Liver (tissue), 3 donors: ENCODE measurements at regions not wholly inside any gene's neighbourhood (a gene's known extent, or its start where the extent isn't known, plus 50 kb on each side); places are given as distances from the start of the nearest gene placed in this dataset.

Source experiments
- ATF3 ChIP-seq: IDR thresholded peaks from 2 replicates; pipeline ENCODE4 v1.6.1; 2016; ENCODE audit warnings: antibody characterized with exemption
- CTCF ChIP-seq: fragments of 150-350 bp; IDR thresholded peaks from 2 replicates; pipeline ENCODE4 v1.5.1; 2017; ENCODE audit warnings: improper control_type of control experiment, low read depth, low read length; ENCODE audit not compliant: missing input control
- GABPA ChIP-seq, 2 donors: IDR thresholded peaks in 1 of 2; conservative IDR thresholded peaks in 1 of 2; 2 replicates each; pipeline ENCODE4 v1.6.1; 2016; ENCODE audit warnings: antibody characterized with exemption in 2 of 2, mild to moderate bottlenecking in 1 of 2, moderate library complexity in 1 of 2
- NR2F2 ChIP-seq: IDR thresholded peaks from 2 replicates; pipeline ENCODE4 v1.6.1; 2016; ENCODE audit warnings: antibody characterized with exemption
- REST ChIP-seq: IDR thresholded peaks from 2 replicates; pipeline ENCODE4 v1.6.1; 2016; ENCODE audit warnings: antibody characterized with exemption, mild to moderate bottlenecking
- TAF1 ChIP-seq: conservative IDR thresholded peaks from 2 replicates; pipeline ENCODE4 v1.6.1; 2016; ENCODE audit warnings: antibody characterized with exemption, mild to moderate bottlenecking
- YY1 ChIP-seq: IDR thresholded peaks from 2 replicates; pipeline ENCODE4 v1.6.1; 2016; ENCODE audit warnings: antibody characterized with exemption, mild to moderate bottlenecking
- donor health status: healthy.
- donor health status: healthy.

GRCh38 chr16:47774661-47775060, 313.5 kb downstream of the PHKB start:
- TF ChIP-seq CTCF (no peak), ATF3 (no peak), YY1 (no peak), TAF1 (no peak), NR2F2 (no peak), REST (no peak), GABPA (IDR thresholded peaks at IDR 0.05 in 1 of 2, conservative IDR thresholded peaks at IDR 0.05 in 1 of 2) (no peak)
